WTC11 (cell line): ENCODE measurements at regions not wholly inside any gene's neighbourhood (a gene's known extent, or its start where the extent isn't known, plus 50 kb on each side); places are given as distances from the start of the nearest gene placed in this dataset.

Source experiments
- ATAC-seq: fragments of 200-7000 bp; cut with Tn5 transposase; 2 replicates; pipeline ENCODE4 v1.10.0; 2021; ENCODE audit warnings: mild to moderate bottlenecking, moderate library complexity
- CTCF ChIA-PET: fragments of 300-600 bp; sonication (Branson Sonifier 250); formaldehyde crosslinking; loops from one replicate; lab custom pipeline; 2021; ENCODE audit warnings: antibody characterized with exemption; lab: Charles Lee
- POLR2A ChIA-PET: fragments of 350-600 bp; sonication (Branson Sonifier 250); formaldehyde crosslinking; loops from one replicate; lab custom pipeline; 2021; ENCODE audit warnings: antibody characterized with exemption; lab: Charles Lee
- DNase-seq: peaks from one replicate; pipeline ENCODE4 v3.0.0; 2021; ENCODE audit warnings: low spot score
- H3K27ac Mint-ChIP-seq: 2 replicates; pipeline ENCODE4 v1.8.0; 2021; ENCODE audit warnings: mixed read lengths
- H3K27me3 Mint-ChIP-seq: 2 replicates; pipeline ENCODE4 v1.8.0; 2021; ENCODE audit warnings: low read depth, mild to moderate bottlenecking, moderate library complexity, mixed read lengths
- H3K36me3 Mint-ChIP-seq: 2 replicates; pipeline ENCODE4 v1.8.0; 2021; ENCODE audit warnings: mixed read lengths
- H3K4me1 Mint-ChIP-seq: 2 replicates; pipeline ENCODE4 v1.8.0; 2022; ENCODE audit warnings: mixed read lengths
- H3K4me3 Mint-ChIP-seq: 2 replicates; pipeline ENCODE4 v1.8.0; 2021; ENCODE audit warnings: mild to moderate bottlenecking, moderate library complexity, mixed read lengths
- H3K9me3 Mint-ChIP-seq: 2 replicates; pipeline ENCODE4 v1.8.0; 2021; ENCODE audit warnings: mixed read lengths
- CREM ChIP-seq: sonication (generic); formaldehyde crosslinking; IDR thresholded peaks from 2 replicates; pipeline ENCODE4 v1.8.1; 2022; ENCODE audit warnings: mild to moderate bottlenecking, missing genetic modification reagents, moderate library complexity
- ETV6 ChIP-seq: sonication (generic); formaldehyde crosslinking; IDR thresholded peaks from 2 replicates; pipeline ENCODE4 v1.8.1; 2022; ENCODE audit warnings: mild to moderate bottlenecking, missing genetic modification reagents
- OVOL2 ChIP-seq: fragments of 250-450 bp; sonication (Bioruptor Pico); IDR thresholded peaks from 2 replicates; pipeline ENCODE4 v1.9.0; 2021; ENCODE audit warnings: mild to moderate bottlenecking, borderline replicate concordance
- PRRX2 ChIP-seq: fragments of 250-450 bp; sonication (Bioruptor Pico); IDR thresholded peaks from 2 replicates; pipeline ENCODE4 v1.8.0; 2021; ENCODE audit warnings: mild to moderate bottlenecking
- SP1 ChIP-seq: sonication (generic); formaldehyde crosslinking; conservative IDR thresholded peaks from 2 replicates; pipeline ENCODE4 v1.8.1; 2022; ENCODE audit warnings: missing genetic modification reagents
- ZNF416 ChIP-seq: fragments of 250-450 bp; sonication (Bioruptor Pico); IDR thresholded peaks from 2 replicates; pipeline ENCODE4 v1.9.0; 2021; ENCODE audit warnings: mild to moderate bottlenecking, inconsistent platforms
- TF ChIP-seq, protein P1 (sequence below): sonication (generic); formaldehyde crosslinking; IDR thresholded peaks from 2 replicates; pipeline ENCODE4 v1.8.0; 2023; ENCODE audit warnings: mild to moderate bottlenecking, missing genetic modification reagents
- TF ChIP-seq, protein P2 (sequence below): fragments of 250-450 bp; sonication (Bioruptor Pico); IDR thresholded peaks from 2 replicates; pipeline ENCODE4 v1.9.0; 2021; ENCODE audit warnings: mild to moderate bottlenecking, borderline replicate concordance
- TF ChIP-seq, protein P3 (sequence below): fragments of 250-450 bp; sonication (Bioruptor Pico); IDR thresholded peaks from 2 replicates; pipeline ENCODE4 v1.9.0; 2021; ENCODE audit warnings: mild to moderate bottlenecking
- TF ChIP-seq, protein P4 (sequence below): sonication (generic); formaldehyde crosslinking; IDR thresholded peaks from 2 replicates; pipeline ENCODE4 v1.8.0; 2022; ENCODE audit warnings: mild to moderate bottlenecking, missing genetic modification reagents
- TF ChIP-seq, protein P5 (sequence below): sonication (generic); formaldehyde crosslinking; IDR thresholded peaks from 2 replicates; pipeline ENCODE4 v1.8.0; 2022; ENCODE audit warnings: mild to moderate bottlenecking, missing genetic modification reagents

DNA sequence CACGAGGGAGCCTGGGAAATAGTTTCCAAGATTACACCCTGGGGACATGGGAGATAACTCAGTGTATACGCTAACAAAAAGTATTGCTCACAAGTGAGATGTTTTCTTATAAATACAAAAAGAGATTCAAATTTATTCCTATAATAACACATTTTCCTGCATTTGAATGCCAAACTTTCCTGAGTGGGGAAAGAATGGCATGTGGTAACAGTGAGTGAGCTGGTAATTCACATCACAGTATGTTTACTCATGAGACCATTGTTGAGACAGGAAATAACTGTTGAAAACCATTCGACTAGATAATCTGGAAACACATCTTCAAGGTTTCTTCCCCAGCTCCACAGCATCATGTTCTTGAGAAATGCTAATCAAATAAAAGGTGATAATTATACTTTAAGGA lies 109.1 kb downstream of the TASL start:
- no peaks in the 10 kb centered on the region for H3K36me3 Mint-ChIP-seq
- CTCF ChIA-PET, result no interaction called here

More for the DNA sequence above, 109.1 kb downstream of the TASL start:
- no peaks in the 10 kb centered on the region for H3K27me3 Mint-ChIP-seq
- H3K4me3 Mint-ChIP-seq, result no peak overlapping the region
- TF ChIP-seq, protein P1, sequence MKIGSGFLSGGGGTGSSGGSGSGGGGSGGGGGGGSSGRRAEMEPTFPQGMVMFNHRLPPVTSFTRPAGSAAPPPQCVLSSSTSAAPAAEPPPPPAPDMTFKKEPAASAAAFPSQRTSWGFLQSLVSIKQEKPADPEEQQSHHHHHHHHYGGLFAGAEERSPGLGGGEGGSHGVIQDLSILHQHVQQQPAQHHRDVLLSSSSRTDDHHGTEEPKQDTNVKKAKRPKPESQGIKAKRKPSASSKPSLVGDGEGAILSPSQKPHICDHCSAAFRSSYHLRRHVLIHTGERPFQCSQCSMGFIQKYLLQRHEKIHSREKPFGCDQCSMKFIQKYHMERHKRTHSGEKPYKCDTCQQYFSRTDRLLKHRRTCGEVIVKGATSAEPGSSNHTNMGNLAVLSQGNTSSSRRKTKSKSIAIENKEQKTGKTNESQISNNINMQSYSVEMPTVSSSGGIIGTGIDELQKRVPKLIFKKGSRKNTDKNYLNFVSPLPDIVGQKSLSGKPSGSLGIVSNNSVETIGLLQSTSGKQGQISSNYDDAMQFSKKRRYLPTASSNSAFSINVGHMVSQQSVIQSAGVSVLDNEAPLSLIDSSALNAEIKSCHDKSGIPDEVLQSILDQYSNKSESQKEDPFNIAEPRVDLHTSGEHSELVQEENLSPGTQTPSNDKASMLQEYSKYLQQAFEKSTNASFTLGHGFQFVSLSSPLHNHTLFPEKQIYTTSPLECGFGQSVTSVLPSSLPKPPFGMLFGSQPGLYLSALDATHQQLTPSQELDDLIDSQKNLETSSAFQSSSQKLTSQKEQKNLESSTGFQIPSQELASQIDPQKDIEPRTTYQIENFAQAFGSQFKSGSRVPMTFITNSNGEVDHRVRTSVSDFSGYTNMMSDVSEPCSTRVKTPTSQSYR (CRISPR knock-in tag), result no peak
- TF ChIP-seq, protein P2, sequence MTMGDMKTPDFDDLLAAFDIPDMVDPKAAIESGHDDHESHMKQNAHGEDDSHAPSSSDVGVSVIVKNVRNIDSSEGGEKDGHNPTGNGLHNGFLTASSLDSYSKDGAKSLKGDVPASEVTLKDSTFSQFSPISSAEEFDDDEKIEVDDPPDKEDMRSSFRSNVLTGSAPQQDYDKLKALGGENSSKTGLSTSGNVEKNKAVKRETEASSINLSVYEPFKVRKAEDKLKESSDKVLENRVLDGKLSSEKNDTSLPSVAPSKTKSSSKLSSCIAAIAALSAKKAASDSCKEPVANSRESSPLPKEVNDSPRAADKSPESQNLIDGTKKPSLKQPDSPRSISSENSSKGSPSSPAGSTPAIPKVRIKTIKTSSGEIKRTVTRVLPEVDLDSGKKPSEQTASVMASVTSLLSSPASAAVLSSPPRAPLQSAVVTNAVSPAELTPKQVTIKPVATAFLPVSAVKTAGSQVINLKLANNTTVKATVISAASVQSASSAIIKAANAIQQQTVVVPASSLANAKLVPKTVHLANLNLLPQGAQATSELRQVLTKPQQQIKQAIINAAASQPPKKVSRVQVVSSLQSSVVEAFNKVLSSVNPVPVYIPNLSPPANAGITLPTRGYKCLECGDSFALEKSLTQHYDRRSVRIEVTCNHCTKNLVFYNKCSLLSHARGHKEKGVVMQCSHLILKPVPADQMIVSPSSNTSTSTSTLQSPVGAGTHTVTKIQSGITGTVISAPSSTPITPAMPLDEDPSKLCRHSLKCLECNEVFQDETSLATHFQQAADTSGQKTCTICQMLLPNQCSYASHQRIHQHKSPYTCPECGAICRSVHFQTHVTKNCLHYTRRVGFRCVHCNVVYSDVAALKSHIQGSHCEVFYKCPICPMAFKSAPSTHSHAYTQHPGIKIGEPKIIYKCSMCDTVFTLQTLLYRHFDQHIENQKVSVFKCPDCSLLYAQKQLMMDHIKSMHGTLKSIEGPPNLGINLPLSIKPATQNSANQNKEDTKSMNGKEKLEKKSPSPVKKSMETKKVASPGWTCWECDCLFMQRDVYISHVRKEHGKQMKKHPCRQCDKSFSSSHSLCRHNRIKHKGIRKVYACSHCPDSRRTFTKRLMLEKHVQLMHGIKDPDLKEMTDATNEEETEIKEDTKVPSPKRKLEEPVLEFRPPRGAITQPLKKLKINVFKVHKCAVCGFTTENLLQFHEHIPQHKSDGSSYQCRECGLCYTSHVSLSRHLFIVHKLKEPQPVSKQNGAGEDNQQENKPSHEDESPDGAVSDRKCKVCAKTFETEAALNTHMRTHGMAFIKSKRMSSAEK (CRISPR knock-in tag), result no peak
- TF ChIP-seq CREM (CRISPR knock-in tag), result no peak
- TF ChIP-seq, protein P3, sequence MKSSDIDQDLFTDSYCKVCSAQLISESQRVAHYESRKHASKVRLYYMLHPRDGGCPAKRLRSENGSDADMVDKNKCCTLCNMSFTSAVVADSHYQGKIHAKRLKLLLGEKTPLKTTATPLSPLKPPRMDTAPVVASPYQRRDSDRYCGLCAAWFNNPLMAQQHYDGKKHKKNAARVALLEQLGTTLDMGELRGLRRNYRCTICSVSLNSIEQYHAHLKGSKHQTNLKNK (CRISPR knock-in tag), result no peak
- TF ChIP-seq, protein P4, sequence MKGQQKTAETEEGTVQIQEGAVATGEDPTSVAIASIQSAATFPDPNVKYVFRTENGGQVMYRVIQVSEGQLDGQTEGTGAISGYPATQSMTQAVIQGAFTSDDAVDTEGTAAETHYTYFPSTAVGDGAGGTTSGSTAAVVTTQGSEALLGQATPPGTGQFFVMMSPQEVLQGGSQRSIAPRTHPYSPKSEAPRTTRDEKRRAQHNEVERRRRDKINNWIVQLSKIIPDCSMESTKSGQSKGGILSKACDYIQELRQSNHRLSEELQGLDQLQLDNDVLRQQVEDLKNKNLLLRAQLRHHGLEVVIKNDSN (CRISPR knock-in tag), result no peak
- no peak for TF ChIP-seq PRRX2 (CRISPR knock-in tag)
- TF ChIP-seq SP1, result no peak
- no peak for TF ChIP-seq ETV6 (CRISPR knock-in tag)
- no peak for TF ChIP-seq OVOL2
- TF ChIP-seq, protein P5, sequence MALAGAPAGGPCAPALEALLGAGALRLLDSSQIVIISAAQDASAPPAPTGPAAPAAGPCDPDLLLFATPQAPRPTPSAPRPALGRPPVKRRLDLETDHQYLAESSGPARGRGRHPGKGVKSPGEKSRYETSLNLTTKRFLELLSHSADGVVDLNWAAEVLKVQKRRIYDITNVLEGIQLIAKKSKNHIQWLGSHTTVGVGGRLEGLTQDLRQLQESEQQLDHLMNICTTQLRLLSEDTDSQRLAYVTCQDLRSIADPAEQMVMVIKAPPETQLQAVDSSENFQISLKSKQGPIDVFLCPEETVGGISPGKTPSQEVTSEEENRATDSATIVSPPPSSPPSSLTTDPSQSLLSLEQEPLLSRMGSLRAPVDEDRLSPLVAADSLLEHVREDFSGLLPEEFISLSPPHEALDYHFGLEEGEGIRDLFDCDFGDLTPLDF, result no peak
- TF ChIP-seq ZNF416 (CRISPR knock-in tag), result no peak
- DNase-seq, result no peak
- peaks cover 3% of the 10 kb centered on the region for H3K9me3 Mint-ChIP-seq
- H3K27ac Mint-ChIP-seq, result no peak overlapping the region
- peaks cover 16% of the 10 kb centered on the region for H3K4me1 Mint-ChIP-seq
- POLR2A ChIA-PET, result no interaction called here
- no peak for ATAC-seq
